ENCODE measurements at regions not wholly inside any gene's neighbourhood (a gene's known extent, or its start where the extent isn't known, plus 50 kb on each side); places are given as distances from the start of the nearest gene placed in this dataset.

DNA sequence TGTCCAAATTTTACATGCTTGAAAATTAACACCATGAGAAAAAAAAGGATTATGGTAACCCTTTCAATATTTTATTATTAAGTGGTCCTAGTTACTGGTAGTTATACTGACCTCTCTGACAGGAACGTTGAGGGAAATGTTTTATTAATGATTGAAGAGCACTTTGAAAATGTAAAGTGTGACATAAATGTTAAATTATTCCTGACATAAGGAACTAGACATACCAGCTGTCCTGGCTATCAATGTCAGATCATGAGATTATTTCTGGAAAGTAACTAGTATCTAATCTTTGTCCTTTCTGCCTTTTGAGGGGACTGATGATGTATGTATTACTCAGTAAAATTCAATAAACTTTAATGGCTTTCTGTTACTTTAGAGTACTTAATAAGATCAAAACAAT, 1538.5 kb upstream of the CDH6 start:
- H2AFZ ChIP-seq (ENCODE audit: low read length) = no peak overlapping the region
- no peaks in the 10 kb centered on the region for H3K79me2 ChIP-seq (ENCODE audit: control insufficient read depth in 1 of 2, insufficient read depth in 2 of 2, low read length in 2 of 2)
- no peak overlapping the region for H2BK12ac ChIP-seq (ENCODE audit: low read depth, low read length)
- CTCF ChIA-PET (ENCODE audit: partially characterized antibody) = no interaction called here
- H3K9ac ChIP-seq (replicated peaks in 1 of 4; ENCODE audit: extremely low read depth in 1 of 4, low read depth in 3 of 4, low read length in 3 of 4) = no peak overlapping the region
- H3K4me2 ChIP-seq (ENCODE audit: insufficient read depth in 1 of 2, low read depth in 2 of 2, low read length in 2 of 2) = no peak overlapping the region
- no peak overlapping the region for H4K91ac ChIP-seq (replicated peaks; ENCODE audit: insufficient read length, low read length)
- no peak overlapping the region for H3K14ac ChIP-seq (ENCODE audit: insufficient read length)
- no peak overlapping the region for H3K56ac ChIP-seq (replicated peaks; ENCODE audit: insufficient read length, low read depth, low read length)
- H2BK5ac ChIP-seq (ENCODE audit: low read depth, low read length) = no peak overlapping the region
- no peaks in the 10 kb centered on the region for H4K20me1 ChIP-seq (replicated peaks in 1 of 2; ENCODE audit: control insufficient read depth in 1 of 2, insufficient read depth in 2 of 2, low read length in 2 of 2)
- H4K5ac ChIP-seq (ENCODE audit: insufficient read length, low read depth, low read length) = no peak overlapping the region
- no peaks in the 10 kb centered on the region for H3K79me1 ChIP-seq (ENCODE audit: low read depth, low read length)
- H2AK5ac ChIP-seq (ENCODE audit: low read depth, low read length) = no peak overlapping the region
- no peak overlapping the region for H3K27ac ChIP-seq (ENCODE audit: low read depth, low read length)
- H2BK120ac ChIP-seq (replicated peaks; ENCODE audit: low read depth, low read length) = no peak overlapping the region
- POLR2A ChIA-PET (ENCODE audit: partially characterized antibody) = no interaction called here
- H4K8ac ChIP-seq (ENCODE audit: extremely low read depth, insufficient read depth, low read length) = no peak overlapping the region
- H3K4me3 ChIP-seq (ENCODE audit: extremely low read depth in 1 of 4, insufficient read depth in 2 of 4, low read depth in 3 of 4, low read length in 4 of 4) = no peak overlapping the region
- WGBS, 2 experiments (ENCODE audit: extremely low coverage in 1 of 2, insufficient coverage in 1 of 2, insufficient read length in 1 of 2, insufficient replicate concordance in 2 of 2, low coverage in 1 of 2, low lambda C conversion rate in 2 of 2, missing lambda C conversion rate in 1 of 2) = 86% methylated on average over 1 of the region's 1 CpG; no CpG with 5 or more reads in 1 of the 2 experiments
- H2BK15ac ChIP-seq (ENCODE audit: low read length) = no peak overlapping the region
- no peak overlapping the region for H2BK20ac ChIP-seq (ENCODE audit: low read length)
- no peaks in the 10 kb centered on the region for H3K36me3 ChIP-seq (ENCODE audit: control insufficient read depth in 2 of 4, insufficient read depth in 4 of 4, low read length in 3 of 4)
- no peaks in the 10 kb centered on the region for H3K4me1 ChIP-seq (replicated peaks in 1 of 4; ENCODE audit: control insufficient read depth in 3 of 4, insufficient read depth in 4 of 4, low read length in 3 of 4)
- H3K4ac ChIP-seq (replicated peaks; ENCODE audit: insufficient read length, low read depth, low read length) = no peak overlapping the region
- FAIRE-seq (no peak), DNase-seq (ENCODE audit: low read depth in 1 of 2, low spot score in 2 of 2) (no peak)
- no peak overlapping the region for H3K23ac ChIP-seq (ENCODE audit: insufficient read length)
- no peaks in the 10 kb centered on the region; the same call in 1 of the 2 replicates for H3K23me2 ChIP-seq (ENCODE audit: low read depth, low read length)
- H3K9me3 ChIP-seq (ENCODE audit: insufficient read depth in 2 of 2, low read depth in 1 of 2, low read length in 1 of 2) = no peaks in the 10 kb centered on the region
- H3K18ac ChIP-seq (ENCODE audit: extremely low read depth, low read length) = no peak overlapping the region
- no peaks in the 10 kb centered on the region for H3K27me3 ChIP-seq (replicated peaks in 1 of 4; ENCODE audit: control insufficient read depth in 3 of 4, extremely low read depth in 1 of 4, insufficient read depth in 3 of 4, low read length in 3 of 4)
- no peak for TF ChIP-seq GABPA (IDR thresholded peaks at IDR 0.05; ENCODE audit: borderline replicate concordance, insufficient read depth, low read length)
- no peak for TF ChIP-seq CEBPB (IDR thresholded peaks at IDR 0.05; ENCODE audit: low read depth, low read length)
- no peak for TF ChIP-seq RNF2 (IDR thresholded peaks at IDR 0.05; ENCODE audit: borderline replicate concordance, low read depth, low read length, missing control alignments, poor library complexity, severe bottlenecking)
- TF ChIP-seq CBX8 (IDR thresholded peaks at IDR 0.05; ENCODE audit: borderline replicate concordance, low read depth, low read length) = no peak
- TF ChIP-seq EP300 (IDR thresholded peaks at IDR 0.05; ENCODE audit: borderline replicate concordance in 1 of 2, low read depth in 2 of 2, low read length in 2 of 2) = no peak
- TF ChIP-seq ASH2L (IDR thresholded peaks at IDR 0.05; ENCODE audit: low read length) = no peak
- TF ChIP-seq POLR2AphosphoS5 (IDR thresholded peaks at IDR 0.05; ENCODE audit: low read depth, low read length) = no peak
- TF ChIP-seq, protein P1, sequence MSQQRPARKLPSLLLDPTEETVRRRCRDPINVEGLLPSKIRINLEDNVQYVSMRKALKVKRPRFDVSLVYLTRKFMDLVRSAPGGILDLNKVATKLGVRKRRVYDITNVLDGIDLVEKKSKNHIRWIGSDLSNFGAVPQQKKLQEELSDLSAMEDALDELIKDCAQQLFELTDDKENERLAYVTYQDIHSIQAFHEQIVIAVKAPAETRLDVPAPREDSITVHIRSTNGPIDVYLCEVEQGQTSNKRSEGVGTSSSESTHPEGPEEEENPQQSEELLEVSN (IDR thresholded peaks at IDR 0.05) = no peak
- TF ChIP-seq, protein P2, sequence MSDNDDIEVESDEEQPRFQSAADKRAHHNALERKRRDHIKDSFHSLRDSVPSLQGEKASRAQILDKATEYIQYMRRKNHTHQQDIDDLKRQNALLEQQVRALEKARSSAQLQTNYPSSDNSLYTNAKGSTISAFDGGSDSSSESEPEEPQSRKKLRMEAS (IDR thresholded peaks at IDR 0.05) = no peak
- TF ChIP-seq, protein P3, sequence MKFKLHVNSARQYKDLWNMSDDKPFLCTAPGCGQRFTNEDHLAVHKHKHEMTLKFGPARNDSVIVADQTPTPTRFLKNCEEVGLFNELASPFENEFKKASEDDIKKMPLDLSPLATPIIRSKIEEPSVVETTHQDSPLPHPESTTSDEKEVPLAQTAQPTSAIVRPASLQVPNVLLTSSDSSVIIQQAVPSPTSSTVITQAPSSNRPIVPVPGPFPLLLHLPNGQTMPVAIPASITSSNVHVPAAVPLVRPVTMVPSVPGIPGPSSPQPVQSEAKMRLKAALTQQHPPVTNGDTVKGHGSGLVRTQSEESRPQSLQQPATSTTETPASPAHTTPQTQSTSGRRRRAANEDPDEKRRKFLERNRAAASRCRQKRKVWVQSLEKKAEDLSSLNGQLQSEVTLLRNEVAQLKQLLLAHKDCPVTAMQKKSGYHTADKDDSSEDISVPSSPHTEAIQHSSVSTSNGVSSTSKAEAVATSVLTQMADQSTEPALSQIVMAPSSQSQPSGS (IDR thresholded peaks at IDR 0.05; ENCODE audit: low read length) = no peak
- TF ChIP-seq HDAC6 (IDR thresholded peaks at IDR 0.05; ENCODE audit: low read depth, low read length) = no peak

Measured in H1 (cell line).